ENCODE measurements at regions not wholly inside any gene's neighbourhood (a gene's known extent, or its start where the extent isn't known, plus 50 kb on each side); places are given as distances from the start of the nearest gene placed in this dataset.

DNA sequence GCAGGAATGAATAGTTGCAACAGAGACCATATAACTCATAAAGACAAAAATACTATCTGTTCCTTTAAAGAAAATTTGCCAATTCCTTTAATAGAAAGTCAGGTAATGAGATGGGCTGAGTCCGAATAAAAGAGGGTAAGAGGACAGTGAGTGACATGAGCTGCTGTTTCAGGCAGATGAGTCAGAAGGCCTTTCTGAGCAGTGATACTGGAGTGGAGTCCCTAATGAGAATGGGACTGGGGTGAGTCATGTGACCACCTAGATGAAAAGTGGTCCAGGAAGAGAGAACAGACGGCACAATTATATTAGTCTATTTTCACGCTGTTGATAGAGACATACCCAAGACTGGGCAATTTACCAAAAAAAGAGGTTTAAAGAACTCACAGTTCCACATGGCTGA is 393.7 kb downstream of the BCL11B start:
- ChIA-PET POLR2A (no interaction called here), CTCF (no interaction called here)
- intact Hi-C loops (cut with micrococcal nuclease), result no loop called here
- ATAC-seq (ENCODE audit: low read depth), result no peak
- H3K9me3 Mint-ChIP-seq, result peaks cover 17% of the 10 kb centered on the region
- TF ChIP-seq, protein P1, sequence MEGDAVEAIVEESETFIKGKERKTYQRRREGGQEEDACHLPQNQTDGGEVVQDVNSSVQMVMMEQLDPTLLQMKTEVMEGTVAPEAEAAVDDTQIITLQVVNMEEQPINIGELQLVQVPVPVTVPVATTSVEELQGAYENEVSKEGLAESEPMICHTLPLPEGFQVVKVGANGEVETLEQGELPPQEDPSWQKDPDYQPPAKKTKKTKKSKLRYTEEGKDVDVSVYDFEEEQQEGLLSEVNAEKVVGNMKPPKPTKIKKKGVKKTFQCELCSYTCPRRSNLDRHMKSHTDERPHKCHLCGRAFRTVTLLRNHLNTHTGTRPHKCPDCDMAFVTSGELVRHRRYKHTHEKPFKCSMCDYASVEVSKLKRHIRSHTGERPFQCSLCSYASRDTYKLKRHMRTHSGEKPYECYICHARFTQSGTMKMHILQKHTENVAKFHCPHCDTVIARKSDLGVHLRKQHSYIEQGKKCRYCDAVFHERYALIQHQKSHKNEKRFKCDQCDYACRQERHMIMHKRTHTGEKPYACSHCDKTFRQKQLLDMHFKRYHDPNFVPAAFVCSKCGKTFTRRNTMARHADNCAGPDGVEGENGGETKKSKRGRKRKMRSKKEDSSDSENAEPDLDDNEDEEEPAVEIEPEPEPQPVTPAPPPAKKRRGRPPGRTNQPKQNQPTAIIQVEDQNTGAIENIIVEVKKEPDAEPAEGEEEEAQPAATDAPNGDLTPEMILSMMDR (IDR thresholded peaks at IDR 0.05), result no peak
- no peak overlapping the region for H3K4me3 Mint-ChIP-seq
- H3K27ac Mint-ChIP-seq, result no peak overlapping the region
- no peaks in the 10 kb centered on the region for H3K27me3 Mint-ChIP-seq
- no peaks in the 10 kb centered on the region for H3K36me3 Mint-ChIP-seq (ENCODE audit: low read depth)
- no peaks in the 10 kb centered on the region for H3K4me1 Mint-ChIP-seq
- no peak for DNase-seq

DNA sequence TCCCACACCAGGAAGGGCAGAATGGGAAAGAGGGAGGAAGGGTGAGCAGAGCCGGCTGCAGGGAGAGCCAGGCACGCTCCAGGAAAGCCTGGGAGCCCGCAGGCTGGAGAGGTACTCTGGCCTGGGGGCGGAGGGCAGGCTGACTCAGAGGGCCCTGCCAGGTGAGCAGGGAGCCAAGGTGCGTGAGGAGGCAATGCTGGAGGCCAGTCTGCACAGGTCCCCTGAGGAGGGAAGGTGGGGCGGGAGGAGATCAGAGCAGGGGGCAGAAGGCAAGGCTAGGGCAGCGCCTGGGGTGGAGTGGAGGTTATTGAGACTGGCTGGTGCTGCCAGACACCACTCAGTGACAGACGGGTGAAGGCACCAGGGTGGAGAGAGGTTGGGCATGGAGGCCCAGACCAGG is 385.0 kb downstream of the BCL11B start:
- TF ChIP-seq, protein P1 (IDR thresholded peaks at IDR 0.05), result no peak
- ATAC-seq (ENCODE audit: low read depth), result no peak
- H3K4me3 Mint-ChIP-seq, result no peak overlapping the region
- POLR2A ChIA-PET, result no interaction called here
- no peaks in the 10 kb centered on the region for H3K4me1 Mint-ChIP-seq
- CTCF ChIA-PET, result no interaction called here
- no peaks in the 10 kb centered on the region for H3K36me3 Mint-ChIP-seq (ENCODE audit: low read depth)
- no peaks in the 10 kb centered on the region for H3K27me3 Mint-ChIP-seq
- no peak overlapping the region for H3K27ac Mint-ChIP-seq
- intact Hi-C loops (cut with micrococcal nuclease), result no loop called here
- H3K9me3 Mint-ChIP-seq, result no peaks in the 10 kb centered on the region
- DNase-seq, result no peak

DNA sequence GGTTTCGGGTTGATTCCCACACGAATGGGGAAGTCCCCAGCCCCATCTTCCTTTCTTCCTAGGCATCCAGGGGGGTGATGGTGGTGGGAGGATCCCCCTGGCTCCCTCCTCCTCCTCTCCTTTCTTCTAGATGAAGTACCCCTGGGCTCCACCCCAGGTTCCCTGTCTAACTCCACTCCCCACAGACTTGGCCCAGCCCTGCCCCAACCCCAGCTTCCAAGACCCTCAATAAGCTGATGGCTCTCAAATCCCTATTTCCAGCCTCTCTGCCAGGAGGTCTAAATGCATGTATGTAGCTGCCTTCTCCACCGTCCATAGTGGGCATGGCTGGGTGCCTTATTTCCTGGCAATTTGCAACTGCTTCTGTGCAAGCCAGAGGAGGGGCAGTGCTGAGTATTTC is 383.7 kb downstream of the BCL11B start:
- DNase-seq (no peak), ATAC-seq (ENCODE audit: low read depth) (no peak)
- Mint-ChIP-seq H3K27me3 (no peaks in the 10 kb centered on the region), H3K9me3 (no peaks in the 10 kb centered on the region), H3K27ac (no peak overlapping the region), H3K4me1 (no peaks in the 10 kb centered on the region), H3K4me3 (no peak overlapping the region), H3K36me3 (ENCODE audit: low read depth) (no peaks in the 10 kb centered on the region)
- POLR2A ChIA-PET, result no interaction called here
- TF ChIP-seq, protein P1 (IDR thresholded peaks at IDR 0.05), result no peak
- intact Hi-C loops (cut with micrococcal nuclease), result no loop called here
- CTCF ChIA-PET, result no interaction called here

DNA sequence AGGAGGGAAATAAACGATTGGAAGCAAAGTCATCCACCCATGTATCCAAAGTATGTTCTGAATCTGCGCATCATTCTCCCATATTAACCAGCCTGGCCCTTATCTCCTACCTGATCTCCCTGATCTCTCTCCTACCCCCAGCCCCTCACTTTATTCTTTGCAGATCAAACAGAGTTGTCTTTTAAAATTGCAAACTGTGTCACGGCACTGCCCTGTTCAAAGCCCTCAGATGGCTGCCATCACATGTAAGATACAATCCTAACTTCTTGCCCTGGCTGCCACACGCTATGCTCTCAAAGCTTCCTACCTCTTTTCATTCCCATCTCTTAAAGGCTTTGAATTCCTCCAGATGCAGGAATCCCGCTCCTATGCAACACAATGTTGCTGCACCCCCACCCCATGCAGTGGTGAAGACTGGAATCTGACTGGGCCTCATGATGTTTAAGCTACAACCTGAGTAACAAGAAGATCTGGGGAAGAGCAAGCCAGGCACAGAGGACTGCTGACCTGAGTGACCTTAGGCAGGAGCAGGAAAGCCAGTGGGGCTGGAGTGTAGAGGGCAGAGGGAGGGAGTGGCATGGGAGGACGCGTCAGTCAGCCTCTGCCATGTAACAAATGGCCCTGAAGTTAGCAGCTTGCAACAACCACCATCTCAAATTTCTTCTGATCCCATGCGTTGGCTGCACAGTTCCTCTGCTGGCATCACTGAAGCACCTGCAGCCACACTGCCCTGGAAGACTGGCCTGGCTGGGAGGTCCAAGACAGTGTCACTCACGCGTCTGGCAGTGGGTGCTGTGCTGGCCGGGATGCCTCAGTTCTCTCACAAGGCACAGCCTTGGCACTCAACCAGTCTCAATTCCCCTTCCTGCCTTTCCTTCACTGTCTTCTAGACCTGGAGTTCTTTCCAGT is 382.8 kb downstream of the BCL11B start:
- Mint-ChIP-seq H3K27me3 (no peaks in the 10 kb centered on the region), H3K27ac (no peak overlapping the region), H3K9me3 (no peaks in the 10 kb centered on the region), H3K4me1 (no peaks in the 10 kb centered on the region), H3K4me3 (no peak overlapping the region), H3K36me3 (ENCODE audit: low read depth) (no peaks in the 10 kb centered on the region)
- TF ChIP-seq, protein P1 (IDR thresholded peaks at IDR 0.05), result no peak
- no peak for ATAC-seq (ENCODE audit: low read depth)
- intact Hi-C loops (cut with micrococcal nuclease), result no loop called here
- CTCF ChIA-PET, result no interaction called here
- POLR2A ChIA-PET, result no interaction called here
- no peak for DNase-seq

DNA sequence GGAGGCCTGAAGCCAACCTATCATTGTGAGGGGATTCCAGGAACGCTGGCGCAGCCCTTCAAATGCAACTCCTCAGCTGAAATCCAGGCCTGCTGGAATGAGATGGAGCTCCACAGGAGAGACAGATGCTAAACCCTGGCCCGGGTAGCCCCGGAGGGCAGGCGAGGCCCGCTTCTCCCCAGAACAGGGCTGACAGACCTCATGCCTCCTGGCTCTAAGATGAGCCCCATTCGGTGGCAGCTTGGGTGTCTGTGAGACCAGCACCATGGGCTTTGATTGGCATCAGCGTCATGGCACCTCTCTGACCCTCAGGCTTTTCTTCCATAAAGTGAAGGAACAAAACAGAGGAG is 382.2 kb downstream of the BCL11B start:
- no peak overlapping the region for H3K4me3 Mint-ChIP-seq
- intact Hi-C loops (cut with micrococcal nuclease), result no loop called here
- no peaks in the 10 kb centered on the region for H3K4me1 Mint-ChIP-seq
- no peaks in the 10 kb centered on the region for H3K9me3 Mint-ChIP-seq
- no peaks in the 10 kb centered on the region for H3K27me3 Mint-ChIP-seq
- H3K36me3 Mint-ChIP-seq (ENCODE audit: low read depth), result no peaks in the 10 kb centered on the region
- POLR2A ChIA-PET, result no interaction called here
- CTCF ChIA-PET, result no interaction called here
- ATAC-seq (ENCODE audit: low read depth) (no peak), DNase-seq (no peak)
- TF ChIP-seq, protein P1 (IDR thresholded peaks at IDR 0.05), result no peak
- no peak overlapping the region for H3K27ac Mint-ChIP-seq

Measured in activated B cell treated with CpG ODN at 0.5 μM for 24 hours (primary cell).